PC-3 (cell line): ENCODE measurements at regions not wholly inside any gene's neighbourhood (a gene's known extent, or its start where the extent isn't known, plus 50 kb on each side); places are given as distances from the start of the nearest gene placed in this dataset.

Experiments
- CTCF ChIP-seq: fragments of 300-600 bp; sonication (generic); conservative IDR thresholded peaks from 2 replicates; pipeline ENCODE4 v1.5.1; 2017; ENCODE audit warnings: antibody characterized with exemption, low read depth, mild to moderate bottlenecking, low read length
- EZH2 ChIP-seq: fragments of 300-600 bp; sonication (generic); IDR thresholded peaks from one replicate; pipeline ENCODE4 v1.6.1; 2017; ENCODE audit warnings: antibody characterized with exemption, mild to moderate bottlenecking, low read length; ENCODE audit not compliant: unreplicated experiment
- EZH2phosphoT487 ChIP-seq: fragments of 300-600 bp; sonication (generic); IDR thresholded peaks from 2 replicates; pipeline ENCODE4 v1.6.1; 2018; ENCODE audit warnings: mild to moderate bottlenecking, antibody characterized with exemption, low read length, borderline replicate concordance

DNA sequence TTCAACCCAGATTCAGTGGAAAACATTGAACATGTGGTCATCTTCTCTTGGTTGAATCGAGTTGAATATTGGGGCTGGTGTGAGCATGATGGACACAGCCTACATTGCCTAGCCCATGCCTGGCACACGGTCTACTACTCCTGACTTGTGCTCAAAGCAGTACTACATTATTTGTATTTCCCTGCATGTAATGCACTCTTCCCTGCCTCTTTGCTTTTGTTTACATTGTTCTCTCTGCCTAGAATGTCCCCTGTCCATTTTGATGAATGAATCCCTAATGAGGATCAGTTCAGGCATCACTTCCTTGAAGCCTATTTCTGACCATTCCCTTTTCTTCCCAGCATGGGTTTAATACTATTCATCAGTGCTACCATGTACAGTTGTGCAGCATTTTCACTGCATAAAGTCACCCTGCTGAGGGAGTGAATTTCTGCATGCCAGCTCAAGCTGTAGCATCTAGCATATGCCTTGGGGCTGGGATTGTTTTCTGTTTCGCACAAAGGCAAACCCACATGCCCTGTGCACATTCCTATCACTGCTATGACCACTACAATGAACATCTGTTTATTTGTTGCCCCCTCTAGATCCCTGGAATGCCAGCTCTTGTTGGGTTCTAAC is 75.3 kb upstream of the CCN6 start:
- no peak for TF ChIP-seq EZH2
- TF ChIP-seq CTCF: no peak
- no peak for TF ChIP-seq EZH2phosphoT487
